HK-2 (cell line): ENCODE measurements at regions not wholly inside any gene's neighbourhood (a gene's known extent, or its start where the extent isn't known, plus 50 kb on each side); places are given as distances from the start of the nearest gene placed in this dataset.
"Not testable (repeated sequence)": the region's sequence is repeated elsewhere in the genome, so short reads cannot be mapped to it uniquely, and the experiment has no call there.

ENCODE experiments used
- DNase-seq: peaks from one replicate; pipeline ENCODE4 v3.0.0-alpha.2; 2018; ENCODE audit not compliant: unreplicated experiment

- DNase-seq, result no peak
Observed at GRCh38 chr14:41072776-41073175, 533.9 kb upstream of the LRFN5 start.

GRCh38 chr14:41071351-41071750 lies 535.3 kb upstream of the LRFN5 start:
- no peak for DNase-seq

- DNase-seq, result no peak
Observed at GRCh38 chr14:41062826-41063225, 543.9 kb upstream of the LRFN5 start.

- no peak for DNase-seq
Observed at GRCh38 chr14:41055589-41055988, 551.1 kb upstream of the LRFN5 start.

GRCh38 chr14:41051801-41052200 lies 554.9 kb upstream of the LRFN5 start:
- no peak for DNase-seq

GRCh38 chr14:41047763-41048162 lies 558.9 kb upstream of the LRFN5 start:
- DNase-seq, result no peak

GRCh38 chr14:41037388-41037787 lies 569.3 kb upstream of the LRFN5 start:
- no peak for DNase-seq

- no peak for DNase-seq
Observed at GRCh38 chr14:41034969-41035368, 571.7 kb upstream of the LRFN5 start.

GRCh38 chr14:41022932-41023331 lies 583.7 kb upstream of the LRFN5 start:
- DNase-seq, result no peak

GRCh38 chr14:41016213-41016612 lies 590.5 kb upstream of the LRFN5 start:
- no peak for DNase-seq

GRCh38 chr14:41000350-41000749 lies 606.3 kb upstream of the LRFN5 start:
- DNase-seq, result no peak

GRCh38 chr14:40989260-40989659 lies 617.4 kb upstream of the LRFN5 start:
- no peak for DNase-seq

GRCh38 chr14:40987481-40987880 lies 619.2 kb upstream of the LRFN5 start:
- no peak for DNase-seq

GRCh38 chr14:40986655-40987054 lies 620.0 kb upstream of the LRFN5 start:
- no peak for DNase-seq

GRCh38 chr14:40985584-40985983 lies 621.1 kb upstream of the LRFN5 start:
- DNase-seq, result no peak

GRCh38 chr14:40983604-40984003 lies 623.1 kb upstream of the LRFN5 start:
- no peak for DNase-seq

GRCh38 chr14:40981247-40981646 lies 625.4 kb upstream of the LRFN5 start:
- DNase-seq, result no peak

- not testable (repeated sequence) for DNase-seq
Observed at GRCh38 chr14:40960257-40960656, 646.4 kb upstream of the LRFN5 start.

- DNase-seq, result no peak
Observed at GRCh38 chr14:40955131-40955505, 651.6 kb upstream of the LRFN5 start.

GRCh38 chr14:40954448-40955130 lies 652.1 kb upstream of the LRFN5 start:
- DNase-seq, result not testable (repeated sequence)

GRCh38 chr14:40944521-40944920 lies 662.2 kb upstream of the LRFN5 start:
- DNase-seq, result no peak

GRCh38 chr14:40936861-40937260 lies 669.8 kb upstream of the LRFN5 start:
- no peak for DNase-seq

GRCh38 chr14:40920380-40920779 lies 686.3 kb upstream of the LRFN5 start:
- no peak for DNase-seq

- DNase-seq, result no peak
Observed at GRCh38 chr14:40911141-40911540, 695.5 kb upstream of the LRFN5 start.
